Upper lobe of left lung (tissue), 4 donors: ENCODE measurements at regions not wholly inside any gene's neighbourhood (a gene's known extent, or its start where the extent isn't known, plus 50 kb on each side); places are given as distances from the start of the nearest gene placed in this dataset.

ENCODE experiments used
- EP300 ChIP-seq, 4 donors: sonication (generic); formaldehyde crosslinking; IDR thresholded peaks; one replicate each; pipeline ENCODE4 v1.5.1; 2017; ENCODE audit warnings: antibody characterized with exemption in 4 of 4, control low read depth in 2 of 4
- POLR2A ChIP-seq, 4 donors: fragments of 450-650 bp; IDR thresholded peaks; one replicate each; pipeline ENCODE4 v1.5.1; 2016 to 2017; ENCODE audit warnings: antibody characterized with exemption in 4 of 4, mild to moderate bottlenecking in 2 of 4
- POLR2AphosphoS5 ChIP-seq, 2 donors: sonication (generic); formaldehyde crosslinking; IDR thresholded peaks; one replicate each; pipeline ENCODE4 v1.5.1; 2017; ENCODE audit warnings: antibody characterized with exemption in 2 of 2
- TF ChIP-seq, protein P1 (sequence below), 6 experiments: fragments of 450-650 bp in 4 of 6; fragments of 200-600 bp in 2 of 6; sonication (generic) in 2 of 6; IDR thresholded peaks; one replicate each; pipeline ENCODE4 v1.5.1; 2016 to 2019; ENCODE audit warnings: antibody characterized with exemption in 6 of 6

- no peak for TF ChIP-seq POLR2A (IDR thresholded peaks at IDR 0.05)
- no peak for TF ChIP-seq POLR2AphosphoS5 (IDR thresholded peaks at IDR 0.05)
- TF ChIP-seq, protein P1, sequence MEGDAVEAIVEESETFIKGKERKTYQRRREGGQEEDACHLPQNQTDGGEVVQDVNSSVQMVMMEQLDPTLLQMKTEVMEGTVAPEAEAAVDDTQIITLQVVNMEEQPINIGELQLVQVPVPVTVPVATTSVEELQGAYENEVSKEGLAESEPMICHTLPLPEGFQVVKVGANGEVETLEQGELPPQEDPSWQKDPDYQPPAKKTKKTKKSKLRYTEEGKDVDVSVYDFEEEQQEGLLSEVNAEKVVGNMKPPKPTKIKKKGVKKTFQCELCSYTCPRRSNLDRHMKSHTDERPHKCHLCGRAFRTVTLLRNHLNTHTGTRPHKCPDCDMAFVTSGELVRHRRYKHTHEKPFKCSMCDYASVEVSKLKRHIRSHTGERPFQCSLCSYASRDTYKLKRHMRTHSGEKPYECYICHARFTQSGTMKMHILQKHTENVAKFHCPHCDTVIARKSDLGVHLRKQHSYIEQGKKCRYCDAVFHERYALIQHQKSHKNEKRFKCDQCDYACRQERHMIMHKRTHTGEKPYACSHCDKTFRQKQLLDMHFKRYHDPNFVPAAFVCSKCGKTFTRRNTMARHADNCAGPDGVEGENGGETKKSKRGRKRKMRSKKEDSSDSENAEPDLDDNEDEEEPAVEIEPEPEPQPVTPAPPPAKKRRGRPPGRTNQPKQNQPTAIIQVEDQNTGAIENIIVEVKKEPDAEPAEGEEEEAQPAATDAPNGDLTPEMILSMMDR (IDR thresholded peaks at IDR 0.05), result no peak
- no peak for TF ChIP-seq EP300 (IDR thresholded peaks at IDR 0.05)
Observed at GRCh38 chr12:59086126-59086525, 165.8 kb upstream of the LRIG3 start.
